ENCODE measurements at regions not wholly inside any gene's neighbourhood (a gene's known extent, or its start where the extent isn't known, plus 50 kb on each side); places are given as distances from the start of the nearest gene placed in this dataset.

GRCh38 chr7:125246706-125247105 is 317.1 kb upstream of the POT1 start:
- no peak for TF ChIP-seq EZH2 (IDR thresholded peaks at IDR 0.05; ENCODE audit: borderline replicate concordance, low read length)
- TF ChIP-seq, protein P1, sequence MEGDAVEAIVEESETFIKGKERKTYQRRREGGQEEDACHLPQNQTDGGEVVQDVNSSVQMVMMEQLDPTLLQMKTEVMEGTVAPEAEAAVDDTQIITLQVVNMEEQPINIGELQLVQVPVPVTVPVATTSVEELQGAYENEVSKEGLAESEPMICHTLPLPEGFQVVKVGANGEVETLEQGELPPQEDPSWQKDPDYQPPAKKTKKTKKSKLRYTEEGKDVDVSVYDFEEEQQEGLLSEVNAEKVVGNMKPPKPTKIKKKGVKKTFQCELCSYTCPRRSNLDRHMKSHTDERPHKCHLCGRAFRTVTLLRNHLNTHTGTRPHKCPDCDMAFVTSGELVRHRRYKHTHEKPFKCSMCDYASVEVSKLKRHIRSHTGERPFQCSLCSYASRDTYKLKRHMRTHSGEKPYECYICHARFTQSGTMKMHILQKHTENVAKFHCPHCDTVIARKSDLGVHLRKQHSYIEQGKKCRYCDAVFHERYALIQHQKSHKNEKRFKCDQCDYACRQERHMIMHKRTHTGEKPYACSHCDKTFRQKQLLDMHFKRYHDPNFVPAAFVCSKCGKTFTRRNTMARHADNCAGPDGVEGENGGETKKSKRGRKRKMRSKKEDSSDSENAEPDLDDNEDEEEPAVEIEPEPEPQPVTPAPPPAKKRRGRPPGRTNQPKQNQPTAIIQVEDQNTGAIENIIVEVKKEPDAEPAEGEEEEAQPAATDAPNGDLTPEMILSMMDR (IDR thresholded peaks at IDR 0.05; ENCODE audit: low read length), result no peak

Data from OCI-LY1 (cell line).